DND-41 (cell line): ENCODE measurements at regions not wholly inside any gene's neighbourhood (a gene's known extent, or its start where the extent isn't known, plus 50 kb on each side); places are given as distances from the start of the nearest gene placed in this dataset.

Experiments
- ATAC-seq: fragments of 200-7000 bp; cut with Tn5 transposase; 3 replicates; pipeline ENCODE4 v1.9.1; 2021; ENCODE audit warnings: low read depth; ENCODE audit not compliant: insufficient read depth
- DNase-seq: peaks from one replicate; pipeline ENCODE4 v3.0.0-alpha.2; 2020
- H2AFZ ChIP-seq: 2 replicates; pipeline ENCODE4 v1.6.0; 2012; ENCODE audit warnings: low read depth, low read length
- H3K27ac ChIP-seq: 2 replicates; pipeline ENCODE4 v1.5.1; 2012; ENCODE audit warnings: low read length, inconsistent platforms
- H3K27me3 ChIP-seq: fragments of 200-600 bp; sonication (generic); 2 replicates; pipeline ENCODE4 v1.6.0; 2012; ENCODE audit warnings: low read length, mild to moderate bottlenecking, inconsistent platforms; ENCODE audit not compliant: insufficient read depth, poor library complexity
- H3K36me3 ChIP-seq: 2 replicates; pipeline ENCODE4 v1.5.1; 2012; ENCODE audit warnings: low read length, inconsistent platforms; ENCODE audit not compliant: insufficient read depth
- H3K4me1 ChIP-seq: 2 replicates; pipeline ENCODE4 v1.5.1; 2012; ENCODE audit warnings: mild to moderate bottlenecking, low read length; ENCODE audit not compliant: insufficient read depth
- H3K4me2 ChIP-seq: 2 replicates; pipeline ENCODE4 v1.6.0; 2012; ENCODE audit warnings: mild to moderate bottlenecking, moderate library complexity, low read length, inconsistent platforms; ENCODE audit not compliant: insufficient read depth
- H3K4me3 ChIP-seq, 2 experiments: fragments of 200-600 bp in 1 of 2; shearing (Covaris generic) in 1 of 2; 2 replicates each; pipeline ENCODE4 v1.5.1; 2012 to 2016; ENCODE audit warnings: inconsistent platforms in 2 of 2, low read length in 2 of 2, mild to moderate bottlenecking in 2 of 2, low read depth in 1 of 2, moderate library complexity in 1 of 2
- H3K79me2 ChIP-seq: 2 replicates; pipeline ENCODE4 v1.6.0; 2012; ENCODE audit warnings: low read length, inconsistent platforms; ENCODE audit not compliant: insufficient read depth
- H3K9ac ChIP-seq: 2 replicates; pipeline ENCODE4 v1.6.0; 2012; ENCODE audit warnings: low read depth, mild to moderate bottlenecking, inconsistent platforms, low read length, moderate library complexity
- H3K9me3 ChIP-seq: 2 replicates; pipeline ENCODE4 v1.5.1; 2012; ENCODE audit warnings: low read length, moderate library complexity, mild to moderate bottlenecking, inconsistent platforms; ENCODE audit not compliant: insufficient read depth, severe bottlenecking
- H4K20me1 ChIP-seq: 2 replicates; pipeline ENCODE4 v1.6.0; 2012; ENCODE audit warnings: low read length; ENCODE audit not compliant: insufficient read depth
- CTCF ChIP-seq: IDR thresholded peaks from 2 replicates; pipeline ENCODE4 v1.5.1; 2012; ENCODE audit warnings: borderline replicate concordance, low read length, moderate library complexity, mild to moderate bottlenecking; ENCODE audit not compliant: poor library complexity, severe bottlenecking; ENCODE audit errors: extremely low read depth
- EZH2 ChIP-seq: IDR thresholded peaks from 3 replicates; pipeline ENCODE4 v1.6.1; 2012; ENCODE audit warnings: borderline replicate concordance, low read depth, mild to moderate bottlenecking, moderate library complexity, low read length, inconsistent platforms; ENCODE audit not compliant: severe bottlenecking

- no peak overlapping the region for H3K27ac ChIP-seq
- H3K79me2 ChIP-seq = no peaks in the 10 kb centered on the region
- no peak overlapping the region for H3K4me3 ChIP-seq
- no peaks in the 10 kb centered on the region for H3K4me1 ChIP-seq
- H3K36me3 ChIP-seq = no peaks in the 10 kb centered on the region
- no peak for DNase-seq
- H4K20me1 ChIP-seq = no peaks in the 10 kb centered on the region
- H3K27me3 ChIP-seq = no peaks in the 10 kb centered on the region
- TF ChIP-seq CTCF (no peak), EZH2 (no peak)
- H3K9me3 ChIP-seq = no peaks in the 10 kb centered on the region
- H3K4me2 ChIP-seq = no peak overlapping the region
- no peak overlapping the region for H2AFZ ChIP-seq
- ATAC-seq = no peak
- H3K9ac ChIP-seq = no peak overlapping the region
These were observed 394.6 kb upstream of the MON1B start for GRCh38 chr16:76796416-76796815.

- no peaks in the 10 kb centered on the region for H3K9me3 ChIP-seq
- H3K4me1 ChIP-seq = no peaks in the 10 kb centered on the region
- DNase-seq (no peak), ATAC-seq (no peak)
- no peaks in the 10 kb centered on the region for H3K79me2 ChIP-seq
- no peak overlapping the region for H2AFZ ChIP-seq
- no peaks in the 10 kb centered on the region for H3K27me3 ChIP-seq
- H3K36me3 ChIP-seq = no peaks in the 10 kb centered on the region
- no peak overlapping the region for H3K9ac ChIP-seq
- no peak overlapping the region for H3K27ac ChIP-seq
- no peak overlapping the region for H3K4me3 ChIP-seq
- TF ChIP-seq EZH2 = no peak
- TF ChIP-seq CTCF = no peak
- no peaks in the 10 kb centered on the region for H4K20me1 ChIP-seq
- no peak overlapping the region for H3K4me2 ChIP-seq
These were observed 394.0 kb upstream of the MON1B start for GRCh38 chr16:76796978-76797377.

DNA sequence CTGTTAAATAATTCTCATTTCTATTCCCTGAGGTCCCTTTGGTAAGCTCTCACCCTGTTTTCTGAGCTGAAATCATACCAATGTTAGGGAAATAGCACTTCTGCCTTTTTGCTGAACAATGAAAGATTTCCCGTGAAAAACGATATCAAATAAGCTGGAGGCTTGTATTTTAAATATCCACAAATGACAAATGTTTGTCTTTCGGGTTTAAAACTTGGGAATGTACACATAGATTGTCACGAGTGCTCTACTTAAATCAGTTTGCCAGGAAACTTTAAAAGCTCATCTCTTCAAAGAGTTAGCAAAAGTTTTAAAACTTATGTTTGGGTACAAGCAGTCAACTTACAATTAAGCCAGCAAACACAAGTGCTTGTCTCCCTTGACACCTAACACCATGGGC, 393.5 kb upstream of the MON1B start:
- no peaks in the 10 kb centered on the region for H3K79me2 ChIP-seq
- no peak overlapping the region for H2AFZ ChIP-seq
- H3K27ac ChIP-seq = no peak overlapping the region
- H3K4me3 ChIP-seq = no peak overlapping the region
- H3K27me3 ChIP-seq = no peaks in the 10 kb centered on the region
- no peaks in the 10 kb centered on the region for H3K9me3 ChIP-seq
- H3K4me1 ChIP-seq = no peaks in the 10 kb centered on the region
- no peaks in the 10 kb centered on the region for H3K36me3 ChIP-seq
- DNase-seq (no peak), ATAC-seq (no peak)
- H3K9ac ChIP-seq = no peak overlapping the region
- no peak for TF ChIP-seq CTCF
- TF ChIP-seq EZH2 = no peak
- no peak overlapping the region for H3K4me2 ChIP-seq
- H4K20me1 ChIP-seq = no peaks in the 10 kb centered on the region

DNA sequence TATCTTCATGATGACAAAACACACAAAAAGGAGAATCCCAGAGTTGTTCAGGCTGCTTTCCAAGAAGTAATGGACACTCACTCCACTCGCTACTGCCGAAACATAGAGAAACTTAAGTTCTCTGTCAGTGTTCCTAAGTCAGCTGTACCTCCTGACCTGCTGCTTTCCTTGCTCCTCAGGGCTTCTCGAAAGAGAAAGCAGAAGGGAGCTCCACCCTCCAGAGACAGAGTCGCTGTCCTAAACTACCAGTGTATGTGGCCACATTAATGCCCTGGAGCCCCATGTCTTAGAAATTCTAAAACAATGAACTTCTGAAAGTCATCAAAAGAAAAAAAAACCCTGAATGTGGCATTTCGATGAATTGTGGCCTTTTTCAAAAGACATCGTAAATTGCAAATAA, 390.8 kb upstream of the MON1B start:
- Histone ChIP-seq H3K27me3 (no peaks in the 10 kb centered on the region), H3K4me1 (no peaks in the 10 kb centered on the region)
- TF ChIP-seq EZH2 (no peak), CTCF (no peak)

More for the DNA sequence above, 390.8 kb upstream of the MON1B start:
- ATAC-seq = no peak
- Histone ChIP-seq H3K4me3 (no peak overlapping the region), H3K4me2 (no peak overlapping the region), H3K79me2 (no peaks in the 10 kb centered on the region), H3K9ac (no peak overlapping the region), H2AFZ (no peak overlapping the region), H3K27ac (no peak overlapping the region), H3K9me3 (no peaks in the 10 kb centered on the region), H3K36me3 (no peaks in the 10 kb centered on the region), H4K20me1 (no peaks in the 10 kb centered on the region)
- DNase-seq = no peak
